Upper lobe of right lung (tissue), 1 donor: ENCODE measurements at regions not wholly inside any gene's neighbourhood (a gene's known extent, or its start where the extent isn't known, plus 50 kb on each side); places are given as distances from the start of the nearest gene placed in this dataset.
"Not testable (repeated sequence)": the region's sequence is repeated elsewhere in the genome, so short reads cannot be mapped to it uniquely, and the experiment has no call there.

ENCODE experiments used
- ATAC-seq: fragments of 200-7000 bp; cut with Tn5 transposase; one replicate; pipeline ENCODE4 v1.9.1; 2020; ENCODE audit warnings: mild to moderate bottlenecking, moderate library complexity
- DNase-seq: peaks from one replicate; pipeline ENCODE4 v3.0.0-alpha.2; 2020
- H3K27ac ChIP-seq: fragments of 200-600 bp; one replicate; pipeline ENCODE4 v1.8.0; 2022
- H3K27me3 ChIP-seq: fragments of 200-600 bp; one replicate; pipeline ENCODE4 v1.8.0; 2022; ENCODE audit warnings: mild to moderate bottlenecking
- H3K36me3 ChIP-seq: fragments of 200-600 bp; one replicate; pipeline ENCODE4 v1.8.0; 2022
- H3K4me1 ChIP-seq: fragments of 200-600 bp; one replicate; pipeline ENCODE4 v1.8.0; 2022
- H3K4me3 ChIP-seq: fragments of 200-600 bp; one replicate; pipeline ENCODE4 v1.8.0; 2022; ENCODE audit warnings: mild to moderate bottlenecking
- H3K9me3 ChIP-seq: fragments of 200-600 bp; one replicate; pipeline ENCODE4 v1.8.0; 2022
- intact Hi-C: fragments of 100-400 bp; cut with DNase I; formaldehyde crosslinking; loops from one replicate; pipeline ENCODE4 v1.11.0; 2022
- TF ChIP-seq, protein P1 (sequence below): fragments of 200-600 bp; IDR thresholded peaks from one replicate; pipeline ENCODE4 v1.8.0; 2022; ENCODE audit warnings: antibody characterized with exemption
- donor health status: DM: no; HTN: yes; CAD: no; lungs with severe emphysema.

DNA sequence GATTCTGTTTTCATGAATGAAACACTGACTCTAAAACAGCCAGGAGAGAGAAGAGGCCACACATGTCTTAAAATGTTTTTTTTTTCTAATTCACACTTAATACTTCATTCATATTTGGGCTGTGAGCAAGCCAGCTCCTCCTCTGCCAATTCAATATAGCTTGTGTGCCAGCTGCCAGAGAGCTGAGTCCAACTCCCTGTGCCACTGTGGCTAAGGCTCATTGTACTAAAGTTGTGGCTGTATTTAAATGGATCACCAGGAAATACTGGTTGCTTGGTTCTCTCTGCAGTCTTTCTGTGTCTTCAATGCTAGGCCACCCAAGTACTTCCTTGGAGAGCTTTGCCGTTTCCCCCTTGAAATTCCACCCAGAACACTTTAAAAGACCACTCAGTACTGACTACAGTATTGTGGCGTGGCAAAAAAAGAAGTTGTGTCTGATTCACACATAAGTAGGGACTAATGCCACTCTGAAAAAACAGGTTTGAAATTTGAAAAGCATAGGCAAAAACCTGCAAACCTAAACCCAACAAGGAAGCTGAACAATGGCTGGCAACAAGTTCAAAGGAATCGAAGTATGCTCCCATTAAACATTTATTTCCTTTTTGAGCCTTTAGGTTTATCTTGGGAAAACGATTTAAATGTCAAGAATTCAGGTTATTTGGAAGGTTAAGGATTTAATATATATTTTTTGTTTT is 524.7 kb downstream of the DIPK2A start:
- H3K4me1 ChIP-seq = no peaks in the 10 kb centered on the region
- no peaks in the 10 kb centered on the region for H3K9me3 ChIP-seq
- DNase-seq (no peak), ATAC-seq (no peak)
- no peak overlapping the region for H3K27ac ChIP-seq
- intact Hi-C loops = no loop called here
- TF ChIP-seq, protein P1, sequence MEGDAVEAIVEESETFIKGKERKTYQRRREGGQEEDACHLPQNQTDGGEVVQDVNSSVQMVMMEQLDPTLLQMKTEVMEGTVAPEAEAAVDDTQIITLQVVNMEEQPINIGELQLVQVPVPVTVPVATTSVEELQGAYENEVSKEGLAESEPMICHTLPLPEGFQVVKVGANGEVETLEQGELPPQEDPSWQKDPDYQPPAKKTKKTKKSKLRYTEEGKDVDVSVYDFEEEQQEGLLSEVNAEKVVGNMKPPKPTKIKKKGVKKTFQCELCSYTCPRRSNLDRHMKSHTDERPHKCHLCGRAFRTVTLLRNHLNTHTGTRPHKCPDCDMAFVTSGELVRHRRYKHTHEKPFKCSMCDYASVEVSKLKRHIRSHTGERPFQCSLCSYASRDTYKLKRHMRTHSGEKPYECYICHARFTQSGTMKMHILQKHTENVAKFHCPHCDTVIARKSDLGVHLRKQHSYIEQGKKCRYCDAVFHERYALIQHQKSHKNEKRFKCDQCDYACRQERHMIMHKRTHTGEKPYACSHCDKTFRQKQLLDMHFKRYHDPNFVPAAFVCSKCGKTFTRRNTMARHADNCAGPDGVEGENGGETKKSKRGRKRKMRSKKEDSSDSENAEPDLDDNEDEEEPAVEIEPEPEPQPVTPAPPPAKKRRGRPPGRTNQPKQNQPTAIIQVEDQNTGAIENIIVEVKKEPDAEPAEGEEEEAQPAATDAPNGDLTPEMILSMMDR = no peak
- H3K36me3 ChIP-seq = no peaks in the 10 kb centered on the region
- no peak overlapping the region for H3K4me3 ChIP-seq
- H3K27me3 ChIP-seq = no peaks in the 10 kb centered on the region

DNA sequence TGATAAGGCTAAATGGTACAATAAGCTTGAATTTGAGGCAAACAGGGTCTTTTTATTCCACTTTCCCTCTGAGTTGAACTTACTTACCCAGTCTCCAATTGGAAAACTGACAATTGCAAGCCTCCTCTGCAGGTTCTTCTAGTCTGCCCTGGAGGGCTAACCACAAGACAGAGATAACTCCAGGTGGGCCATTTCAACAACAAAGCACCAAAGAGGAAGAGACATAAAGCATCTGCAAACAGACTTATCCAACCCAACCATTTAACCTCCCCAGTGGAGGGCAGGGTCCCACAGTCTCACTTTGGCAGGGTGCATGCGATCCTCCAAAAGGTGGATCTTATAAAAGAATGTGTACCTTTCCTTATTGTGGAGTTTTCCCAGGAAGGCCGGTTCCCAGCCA is 525.8 kb downstream of the DIPK2A start:
- ATAC-seq = no peak
- TF ChIP-seq, protein P1 = no peak

DNA sequence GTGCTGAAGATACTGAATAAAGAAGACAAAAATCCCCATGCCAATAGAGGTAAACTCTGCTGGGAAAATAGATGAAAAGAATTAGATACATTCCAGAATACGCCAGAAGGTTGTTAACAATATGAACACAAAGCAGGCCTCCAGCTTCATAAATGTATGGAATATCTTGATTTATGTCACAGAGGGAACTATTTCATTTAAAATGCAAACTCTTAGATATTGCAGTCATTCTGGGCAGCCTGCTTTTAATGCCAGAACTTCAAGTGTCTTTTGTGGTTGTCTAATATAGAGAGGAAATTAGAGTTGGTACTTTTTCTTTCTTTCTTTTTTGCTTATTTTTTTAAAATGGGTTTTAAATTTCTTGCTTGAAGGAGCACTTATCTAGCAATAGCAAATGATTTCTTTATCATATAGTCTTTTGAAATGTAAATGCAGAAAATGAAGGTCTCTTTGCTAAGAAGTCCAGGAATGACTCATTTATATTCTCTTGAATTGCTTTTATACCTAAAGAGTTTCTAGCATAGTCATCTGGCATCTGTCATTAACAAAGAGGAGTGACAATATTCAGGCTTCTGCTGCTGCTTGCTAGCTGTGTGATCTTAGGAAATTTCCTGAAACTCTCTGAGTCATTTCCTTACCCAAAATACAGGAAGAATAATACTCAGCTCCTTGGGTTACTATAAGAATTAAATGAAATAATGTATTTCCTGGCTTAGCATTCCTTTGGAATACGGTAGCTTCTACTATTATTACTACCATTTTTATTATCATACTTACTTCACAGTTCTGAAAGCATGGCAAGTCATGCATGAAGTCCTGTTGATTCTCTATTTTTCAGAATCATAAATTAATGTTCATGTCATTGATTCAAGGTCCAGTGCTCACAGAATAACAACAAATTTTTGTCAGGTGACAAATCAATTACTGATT is 527.6 kb downstream of the DIPK2A start:
- Histone ChIP-seq H3K9me3 (no peaks in the 10 kb centered on the region), H3K4me1 (no peaks in the 10 kb centered on the region), H3K27me3 (no peaks in the 10 kb centered on the region), H3K36me3 (no peaks in the 10 kb centered on the region), H3K4me3 (no peak overlapping the region), H3K27ac (no peak overlapping the region)
- intact Hi-C loops = no loop called here
- no peak for ATAC-seq
- TF ChIP-seq, protein P1 = no peak
- no peak for DNase-seq

More for the DNA sequence above, 525.8 kb downstream of the DIPK2A start:
- intact Hi-C loops = no loop called here
- no peak for DNase-seq
- Histone ChIP-seq H3K27ac (no peak overlapping the region), H3K27me3 (no peaks in the 10 kb centered on the region), H3K9me3 (no peaks in the 10 kb centered on the region), H3K4me1 (no peaks in the 10 kb centered on the region), H3K36me3 (no peaks in the 10 kb centered on the region), H3K4me3 (no peak overlapping the region)

DNA sequence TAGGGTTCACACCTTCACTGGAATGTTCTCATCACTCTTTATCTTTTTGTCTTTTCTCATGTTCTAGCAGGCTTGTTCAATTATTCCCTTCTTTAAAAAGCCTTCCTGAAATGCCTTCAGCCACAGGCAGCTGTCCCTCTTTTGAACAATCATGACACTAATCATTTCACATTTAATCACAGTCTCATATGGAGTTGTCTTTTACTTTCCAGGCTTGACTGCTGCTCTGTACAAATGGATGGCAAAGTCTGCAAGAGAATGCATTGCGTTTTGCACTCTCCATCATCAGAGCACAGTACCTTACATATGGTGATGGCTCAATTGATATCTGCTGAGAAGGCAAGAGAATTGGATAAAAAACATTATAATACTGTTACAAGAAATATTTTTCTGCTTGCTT is 529.8 kb downstream of the DIPK2A start:
- no peak for ATAC-seq
- Histone ChIP-seq H3K36me3 (no peaks in the 10 kb centered on the region), H3K4me3 (no peak overlapping the region), H3K9me3 (no peaks in the 10 kb centered on the region), H3K4me1 (no peaks in the 10 kb centered on the region), H3K27ac (no peak overlapping the region), H3K27me3 (no peaks in the 10 kb centered on the region)
- no peak for DNase-seq
- TF ChIP-seq, protein P1 = no peak
- intact Hi-C loops = no loop called here

DNA sequence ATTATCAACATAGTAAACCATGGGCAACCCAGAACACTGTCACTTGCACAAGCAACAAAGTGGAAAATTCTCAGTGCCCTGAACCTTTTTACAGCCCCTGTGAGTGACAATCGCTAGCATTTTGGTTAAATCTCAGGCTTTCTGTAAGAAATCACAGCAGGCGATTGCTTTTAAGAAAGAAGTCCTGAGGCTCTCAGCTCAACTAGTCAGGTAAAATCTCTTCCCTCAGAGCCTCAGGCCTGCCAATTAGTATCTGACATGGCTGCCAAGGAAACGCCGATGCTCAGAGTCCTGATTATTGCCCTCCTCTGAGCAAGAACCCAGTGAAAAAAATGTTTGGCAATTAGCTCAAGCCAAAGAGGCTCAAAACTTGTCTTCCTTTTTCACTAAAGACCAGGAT is 530.8 kb downstream of the DIPK2A start:
- H3K4me3 ChIP-seq = no peak overlapping the region
- no peak for ATAC-seq
- no peaks in the 10 kb centered on the region for H3K9me3 ChIP-seq
- TF ChIP-seq, protein P1 = no peak
- no peaks in the 10 kb centered on the region for H3K36me3 ChIP-seq
- H3K27me3 ChIP-seq = no peaks in the 10 kb centered on the region
- no peak for DNase-seq
- intact Hi-C loops = no loop called here
- no peak overlapping the region for H3K27ac ChIP-seq
- no peaks in the 10 kb centered on the region for H3K4me1 ChIP-seq

DNA sequence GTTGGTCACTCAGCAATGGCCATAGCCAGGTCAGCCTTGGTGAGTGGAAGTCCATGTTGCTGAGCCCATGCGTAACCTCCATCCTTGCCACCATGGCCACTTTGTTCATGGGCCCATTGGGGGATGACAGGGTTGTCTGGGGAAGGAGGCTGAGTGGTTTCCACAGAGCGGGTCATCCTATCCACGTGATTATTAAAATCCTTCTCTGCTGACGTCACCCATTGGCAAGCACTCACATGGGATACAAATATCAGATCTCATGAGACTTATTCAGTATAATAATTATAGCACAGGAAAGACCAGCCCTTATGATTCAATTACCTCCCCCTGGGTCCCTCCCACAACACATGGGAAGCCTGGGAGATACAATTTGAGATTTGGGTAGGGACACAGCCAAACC is 534.8 kb downstream of the DIPK2A start:
- intact Hi-C loops, H3K4me1 ChIP-seq, H3K36me3 ChIP-seq, H3K27me3 ChIP-seq, H3K9me3 ChIP-seq, DNase-seq, H3K27ac ChIP-seq, ATAC-seq, H3K4me3 ChIP-seq: not testable (repeated sequence)
